Ammon's horn (tissue), 1 donor: ENCODE measurements at regions not wholly inside any gene's neighbourhood (a gene's known extent, or its start where the extent isn't known, plus 50 kb on each side); places are given as distances from the start of the nearest gene placed in this dataset.
"Not testable (repeated sequence)": the region's sequence is repeated elsewhere in the genome, so short reads cannot be mapped to it uniquely, and the experiment has no call there.

Experiments used
- DNase-seq: peaks from one replicate; pipeline ENCODE4 v3.0.0-alpha.2; 2016; ENCODE audit warnings: low spot score

- DNase-seq = no peak
Observed at GRCh38 chr5:23235246-23235645, 272.2 kb upstream of the PRDM9 start.

GRCh38 chr5:23234197-23234596, 273.2 kb upstream of the PRDM9 start:
- no peak for DNase-seq

GRCh38 chr5:23223846-23224245, 283.6 kb upstream of the PRDM9 start:
- no peak for DNase-seq

- DNase-seq = no peak
Observed at GRCh38 chr5:23221831-23222230, 285.6 kb upstream of the PRDM9 start.

GRCh38 chr5:23217159-23217558, 290.2 kb upstream of the PRDM9 start:
- DNase-seq = no peak

- no peak for DNase-seq
Observed at GRCh38 chr5:23216345-23216744, 291.1 kb upstream of the PRDM9 start.

DNA sequence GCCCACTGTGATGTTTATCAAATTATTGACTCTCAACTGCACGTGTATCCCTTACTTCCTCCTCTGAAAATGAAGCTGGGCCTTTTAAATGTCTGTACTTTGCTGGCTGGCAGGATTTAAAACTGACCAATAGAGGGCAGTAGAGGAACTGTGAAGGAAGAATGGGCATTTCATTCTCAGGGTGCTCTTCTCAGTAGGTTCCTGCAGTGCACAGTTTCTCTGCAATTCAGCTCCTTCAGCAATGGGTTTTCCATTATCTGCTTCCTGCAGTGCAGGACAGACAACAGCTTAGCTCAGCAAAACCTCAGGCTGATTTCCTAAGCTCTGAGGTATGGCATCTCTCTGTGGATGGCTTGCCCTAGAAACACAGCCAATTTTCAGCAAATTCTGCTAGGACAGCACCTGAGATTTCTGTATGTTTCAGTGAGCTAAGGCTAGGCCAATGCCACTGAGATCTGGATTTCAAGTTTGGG, 298.4 kb upstream of the PRDM9 start:
- peak; percentile 33 for DNase-seq

- DNase-seq = no peak
Observed at GRCh38 chr5:23204111-23204510, 303.3 kb upstream of the PRDM9 start.

DNA sequence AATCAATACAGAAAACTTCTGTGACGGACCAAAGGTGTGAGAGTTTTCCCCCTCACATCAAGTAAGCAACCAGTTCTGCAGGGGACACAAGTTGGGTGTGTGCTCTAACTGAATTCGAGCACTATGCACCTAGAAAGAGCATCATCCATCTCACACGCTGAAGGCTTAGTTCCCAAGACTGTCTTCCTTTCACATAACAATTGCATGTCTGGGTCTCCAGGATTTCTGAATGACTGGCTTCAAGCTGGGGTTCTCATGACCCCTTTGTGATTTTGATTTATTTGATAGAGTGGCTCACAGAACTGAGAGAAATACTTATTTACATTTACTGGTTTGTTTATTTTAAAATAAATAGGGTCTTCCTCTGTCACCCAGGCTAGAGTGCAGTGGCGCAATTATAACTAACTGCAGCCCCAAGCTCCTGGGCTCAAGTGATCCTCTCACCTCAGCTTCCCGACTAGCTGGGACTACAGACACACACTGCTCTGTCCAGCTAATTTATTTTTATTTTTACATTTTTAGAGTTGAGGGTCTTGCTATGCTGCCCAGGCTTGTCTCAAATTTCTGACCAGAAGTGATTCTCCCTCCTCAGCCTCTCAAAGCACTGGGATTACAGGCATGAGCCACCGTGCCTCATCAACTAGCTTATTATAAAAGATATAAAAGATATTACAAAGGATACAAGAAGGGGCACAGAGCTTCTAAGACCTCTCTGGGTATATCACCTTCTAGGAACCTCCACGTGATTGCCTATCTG, 316.7 kb upstream of the CDH12 start:
- DNase-seq = no peak

GRCh38 chr5:23164971-23165370, 311.8 kb upstream of the CDH12 start:
- DNase-seq = no peak

GRCh38 chr5:23158179-23158578, 305.0 kb upstream of the CDH12 start:
- no peak for DNase-seq

- DNase-seq = no peak
Observed at GRCh38 chr5:23157716-23158115, 304.6 kb upstream of the CDH12 start.

DNA sequence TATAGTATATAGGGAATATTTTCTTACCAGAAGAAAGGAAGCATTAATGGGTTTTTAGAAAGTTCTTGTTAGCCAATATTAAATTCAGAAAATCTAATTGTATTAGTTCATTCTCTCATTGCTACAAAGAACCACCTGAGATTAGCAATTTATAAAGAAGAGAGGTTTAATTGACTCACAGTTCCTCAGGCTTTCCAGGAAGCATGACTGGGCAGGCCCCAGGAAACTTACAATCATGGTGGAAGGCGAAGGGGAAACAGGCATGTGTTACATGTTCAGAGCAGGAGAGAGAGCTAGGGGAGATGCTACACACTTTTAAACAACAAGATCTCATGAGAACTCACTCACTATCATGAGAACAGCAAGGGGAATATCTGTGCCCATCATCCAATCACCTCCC, 304.0 kb upstream of the CDH12 start:
- DNase-seq = no peak

DNA sequence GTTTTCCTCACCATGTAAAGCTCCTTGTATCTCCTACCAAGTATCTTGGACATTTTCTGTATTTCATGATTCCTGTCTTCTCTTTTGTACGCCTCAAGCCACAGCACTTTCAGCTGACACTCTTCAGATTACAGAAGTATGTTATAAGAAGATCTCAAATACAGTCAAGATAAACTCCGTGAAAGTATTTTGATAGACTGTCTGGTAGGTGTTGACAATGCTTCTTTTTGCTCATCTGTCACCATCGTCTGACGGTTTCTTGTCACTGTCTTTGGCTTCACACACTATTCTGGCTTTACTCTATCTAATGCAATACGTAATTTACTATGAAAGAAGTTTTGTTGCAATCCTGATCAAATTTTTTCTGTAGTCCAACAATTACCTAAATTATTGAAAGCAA, 294.5 kb upstream of the CDH12 start:
- DNase-seq = no peak

GRCh38 chr5:23146183-23146582, 293.0 kb upstream of the CDH12 start:
- no peak for DNase-seq

DNA sequence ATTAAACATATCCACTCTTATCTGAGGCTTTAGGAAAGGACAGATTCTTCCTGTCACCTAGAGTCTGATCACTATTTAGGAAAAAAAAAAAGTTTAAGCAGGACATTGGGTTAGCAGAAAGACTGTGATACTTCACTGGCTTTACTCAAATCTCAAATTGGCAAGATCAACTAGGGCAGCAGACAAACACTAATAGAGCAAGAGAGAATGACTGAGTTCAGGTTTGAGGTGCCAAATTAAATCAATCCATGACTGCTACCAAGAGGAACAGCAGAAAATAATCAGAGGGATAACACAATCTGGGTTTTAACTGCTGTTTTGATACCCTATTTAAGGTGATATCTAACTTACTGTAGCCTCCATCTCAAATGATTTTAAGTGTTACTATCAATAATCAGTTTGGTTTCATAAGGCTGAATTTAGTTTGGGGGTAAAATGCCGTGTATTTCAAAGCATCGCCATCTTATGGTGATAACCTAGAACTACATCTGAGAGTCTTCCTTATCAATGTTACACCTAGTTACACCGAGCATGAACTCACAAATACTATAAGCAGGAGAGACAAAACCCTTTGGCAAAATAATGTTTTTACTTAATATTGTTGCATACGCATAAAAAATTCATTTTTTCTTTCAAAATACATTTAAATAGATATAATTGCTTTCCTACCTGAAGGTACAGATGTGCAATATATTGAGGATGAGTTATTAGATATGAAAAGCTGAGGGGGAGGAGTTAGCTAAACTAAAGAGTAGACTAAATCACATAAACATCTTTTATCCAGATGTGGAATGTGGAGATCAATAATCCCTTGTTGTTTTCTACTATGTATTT, 286.4 kb upstream of the CDH12 start:
- peak; percentile 5 for DNase-seq

DNA sequence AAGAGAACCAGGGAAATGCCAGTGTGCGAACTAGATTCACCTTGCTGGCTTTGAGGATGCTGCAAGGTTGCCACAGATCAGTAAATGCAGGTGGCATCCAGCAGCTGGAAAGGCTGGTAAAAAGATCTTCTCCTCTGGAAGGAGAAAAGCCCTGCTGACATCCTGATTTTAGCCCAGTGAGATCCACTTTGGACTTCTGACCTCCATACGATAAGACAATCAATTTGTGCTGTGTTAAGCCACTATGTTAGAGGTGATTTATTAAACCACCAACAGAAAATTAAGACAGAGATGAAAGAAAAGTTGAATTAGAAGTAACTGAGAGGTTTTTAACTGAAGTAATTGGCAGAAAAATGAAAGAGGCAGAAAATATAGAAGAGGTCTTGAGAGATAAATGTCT, 283.8 kb upstream of the CDH12 start:
- no peak for DNase-seq

GRCh38 chr5:23132231-23132630, 279.1 kb upstream of the CDH12 start:
- DNase-seq = no peak

GRCh38 chr5:23112237-23112636, 259.1 kb upstream of the CDH12 start:
- DNase-seq = no peak

- DNase-seq = no peak
Observed at GRCh38 chr5:23105021-23105420, 251.9 kb upstream of the CDH12 start.

- DNase-seq = no peak
Observed at GRCh38 chr5:23103566-23103965, 250.4 kb upstream of the CDH12 start.

- not testable (repeated sequence) for DNase-seq
Observed at GRCh38 chr5:23095418-23095817, 242.3 kb upstream of the CDH12 start.

DNA sequence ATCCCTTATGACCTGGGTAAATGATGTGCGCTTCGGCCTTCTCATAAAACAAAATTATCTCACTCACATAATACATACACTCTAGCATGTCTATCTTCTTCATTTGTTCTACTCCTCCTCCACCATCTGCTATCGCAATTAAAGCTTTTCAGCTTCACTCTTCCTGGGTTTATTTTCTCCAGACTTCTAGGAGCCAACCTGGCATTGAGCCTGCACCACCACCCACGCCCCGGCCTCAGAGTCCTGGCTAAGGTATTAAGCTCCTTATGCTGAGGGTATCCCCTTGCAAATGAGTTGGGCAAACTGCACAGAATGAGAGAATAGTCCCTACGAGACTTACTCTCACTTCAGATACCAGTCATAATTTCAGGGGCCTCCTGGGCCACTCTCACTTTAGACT, 236.1 kb upstream of the CDH12 start:
- no peak for DNase-seq
